ENCODE measurements at regions not wholly inside any gene's neighbourhood (a gene's known extent, or its start where the extent isn't known, plus 50 kb on each side); places are given as distances from the start of the nearest gene placed in this dataset.
"Not testable (repeated sequence)": the region's sequence is repeated elsewhere in the genome, so short reads cannot be mapped to it uniquely, and the experiment has no call there.

- no peak for DNase-seq
Measured at GRCh38 chr5:163022582-163023128, 414.7 kb upstream of the CCNG1 start.

DNA sequence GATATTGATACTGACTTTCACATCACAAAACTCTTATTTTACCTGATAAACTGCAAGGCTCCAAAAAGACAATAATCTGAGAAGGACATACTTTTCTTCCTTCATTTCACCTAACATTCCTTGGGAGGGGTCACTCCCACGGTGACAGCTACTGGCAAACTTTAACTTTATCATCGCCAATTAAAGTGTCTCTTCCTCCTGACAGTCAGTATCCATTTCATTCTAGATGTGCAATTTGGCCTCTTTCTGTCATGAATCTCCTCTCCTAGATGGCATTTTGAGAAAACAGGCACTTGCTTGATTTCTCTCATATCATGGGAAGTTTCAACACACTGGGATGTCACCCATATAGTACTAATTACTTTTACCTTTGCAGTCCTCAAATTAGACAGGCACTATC, 413.5 kb upstream of the CCNG1 start:
- DNase-seq: no peak

- no peak for DNase-seq
Measured at GRCh38 chr5:163024936-163025335, 412.5 kb upstream of the CCNG1 start.

DNA sequence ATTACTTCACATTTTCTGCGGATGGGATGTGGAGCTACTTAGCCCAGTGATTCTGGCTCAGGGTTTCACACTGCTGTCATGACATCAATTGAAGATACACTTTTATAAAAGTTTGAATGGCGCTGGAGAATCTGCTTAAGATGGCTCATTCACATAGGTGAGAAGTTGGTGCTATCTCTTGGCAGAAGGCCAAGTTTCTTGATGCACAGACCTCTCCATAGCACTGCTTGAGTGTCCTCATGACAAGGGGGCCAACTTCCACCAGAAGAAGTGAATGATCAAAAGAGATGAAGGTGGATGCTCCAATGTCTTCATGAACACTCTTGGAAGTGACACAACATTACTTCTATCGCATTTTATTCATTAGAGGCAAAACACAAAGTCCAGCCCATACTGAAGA, 403.7 kb upstream of the CCNG1 start:
- DNase-seq: no peak

DNA sequence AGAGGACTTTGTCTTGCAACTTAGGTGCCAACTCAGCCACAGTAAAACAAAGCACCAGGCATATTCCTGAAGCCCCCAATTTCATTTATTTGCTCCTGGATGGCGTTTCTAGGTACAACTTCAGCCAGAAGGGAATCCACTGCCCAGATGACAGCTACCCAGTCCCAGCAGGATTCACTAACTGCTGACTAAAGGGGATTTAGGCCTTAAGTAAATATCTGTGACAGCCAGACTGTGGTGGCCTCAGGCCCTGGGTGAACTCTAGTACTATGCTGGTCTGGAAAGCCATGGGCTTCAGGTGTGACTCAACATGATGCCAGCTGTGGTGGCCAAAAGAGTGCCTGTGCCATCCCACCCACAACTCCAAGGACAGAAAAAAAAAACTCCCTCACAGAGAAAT, 396.1 kb upstream of the CCNG1 start:
- no peak for DNase-seq

GRCh38 chr5:163079618-163080017, 357.8 kb upstream of the CCNG1 start:
- DNase-seq: no peak

GRCh38 chr5:163089230-163089629, 348.2 kb upstream of the CCNG1 start:
- DNase-seq: no peak

DNA sequence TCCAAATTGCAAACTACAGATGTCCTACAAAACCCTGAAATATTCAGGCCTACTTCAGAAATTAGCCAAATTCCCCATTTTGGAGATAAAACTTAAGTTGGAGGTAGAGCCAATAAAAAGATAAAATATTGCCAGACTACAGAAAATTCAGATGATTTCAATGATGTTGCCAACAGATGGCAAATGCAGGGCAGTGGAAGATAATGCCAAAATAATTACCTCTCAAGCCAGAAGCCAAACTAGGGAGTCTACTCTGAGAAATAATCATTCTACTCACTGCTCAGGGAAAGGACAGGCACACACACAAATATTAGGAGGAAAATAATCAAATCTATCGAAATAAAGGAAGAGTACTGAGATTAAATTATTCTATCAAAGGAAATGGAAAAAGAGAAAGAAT, 347.5 kb upstream of the CCNG1 start:
- no peak for DNase-seq

DNA sequence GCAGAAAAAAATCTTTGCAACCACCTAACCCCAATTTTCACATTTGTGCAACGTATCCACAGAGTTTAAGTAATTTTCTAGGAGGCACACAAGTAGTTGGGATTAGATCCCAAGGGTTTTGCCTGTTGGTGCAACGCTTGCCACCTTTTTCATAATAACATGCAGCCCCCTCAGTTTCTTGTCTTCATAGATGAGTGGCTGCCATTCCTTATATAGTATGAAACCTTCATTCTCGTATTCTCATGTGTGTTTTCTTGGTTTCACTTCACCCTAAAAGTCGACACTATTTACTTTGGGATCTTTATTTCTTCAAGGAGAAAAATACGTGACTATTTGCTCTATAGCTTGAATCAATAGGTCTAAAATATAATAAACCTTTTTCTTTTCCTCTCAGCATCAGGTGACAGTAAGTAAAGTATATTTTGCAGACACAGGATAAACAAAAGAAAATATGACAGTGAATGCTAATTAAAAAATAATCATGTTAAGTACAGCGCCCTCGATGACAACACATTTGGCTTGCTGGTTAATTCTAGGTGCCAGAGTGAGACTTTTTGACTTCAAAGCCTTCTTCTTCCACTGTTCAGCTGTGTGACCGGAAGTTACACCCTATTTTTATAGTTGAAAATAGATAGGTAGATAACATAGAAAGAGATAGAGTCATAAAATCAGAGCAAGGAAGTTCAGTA, 342.8 kb upstream of the CCNG1 start:
- no peak for DNase-seq

- no peak for DNase-seq
Measured at GRCh38 chr5:163104464-163104863, 332.9 kb upstream of the CCNG1 start.

DNA sequence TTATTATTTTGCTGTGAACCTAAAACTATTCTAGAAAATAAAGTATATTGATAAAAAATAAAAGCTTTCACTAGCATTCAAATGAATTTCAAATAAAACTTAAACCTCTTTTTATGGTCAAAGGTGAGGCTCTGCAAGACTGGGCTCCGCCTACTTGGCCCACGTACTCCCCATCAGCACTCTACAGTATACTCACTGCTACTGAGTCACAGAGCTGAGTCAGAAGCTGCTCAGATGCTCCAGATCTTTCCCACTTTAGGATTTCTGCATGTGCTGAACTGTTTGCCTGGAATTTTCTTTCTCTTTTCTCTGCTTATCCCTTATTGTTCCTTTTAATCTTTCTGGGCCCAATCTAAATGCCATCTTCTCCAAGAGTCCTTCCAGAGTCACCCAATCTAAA, 331.9 kb upstream of the CCNG1 start:
- DNase-seq: no peak

DNA sequence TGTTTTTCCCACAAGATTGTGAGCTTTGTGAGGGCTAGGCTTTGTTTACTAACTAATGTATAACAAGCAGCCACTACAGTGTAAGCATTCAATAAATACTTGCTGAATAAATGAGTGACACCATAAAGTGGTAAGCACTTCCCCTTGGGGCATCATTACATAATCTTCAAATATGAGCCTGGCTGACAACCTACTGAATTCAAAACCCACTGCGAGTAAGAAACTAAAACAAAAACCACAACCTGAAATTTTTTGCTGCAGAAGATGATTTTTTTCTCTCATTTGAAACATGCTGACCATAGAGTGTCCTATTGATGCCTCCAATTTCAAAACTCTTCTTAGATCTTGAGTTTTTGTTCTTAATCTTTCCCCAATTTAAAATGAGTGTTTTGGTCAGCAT, 331.3 kb upstream of the CCNG1 start:
- DNase-seq: no peak

DNA sequence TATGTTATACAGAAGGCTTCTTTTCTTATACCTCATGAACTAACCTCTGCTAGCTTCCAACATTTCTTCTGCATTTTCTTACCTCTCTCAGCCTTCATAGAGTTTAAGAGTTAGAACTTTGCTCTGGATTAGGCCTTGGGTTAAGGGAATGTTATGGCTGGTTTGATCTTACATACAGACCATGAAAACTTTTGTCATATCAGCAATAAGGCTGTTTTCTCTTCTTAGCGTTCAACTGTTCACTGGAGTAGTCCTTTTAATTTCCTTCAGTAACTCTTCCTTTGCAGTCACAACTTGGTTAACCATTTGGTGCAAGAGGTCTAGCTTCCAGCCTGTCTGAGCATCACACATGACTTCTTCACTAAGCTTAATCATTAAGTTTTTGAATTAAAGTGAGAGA, 329.0 kb upstream of the CCNG1 start:
- DNase-seq: no peak

GRCh38 chr5:163115011-163115410, 322.4 kb upstream of the CCNG1 start:
- DNase-seq: no peak

GRCh38 chr5:163116618-163117017, 320.8 kb upstream of the CCNG1 start:
- not testable (repeated sequence) for DNase-seq

- DNase-seq: no peak
Measured at GRCh38 chr5:163134061-163134460, 303.3 kb upstream of the CCNG1 start.

DNA sequence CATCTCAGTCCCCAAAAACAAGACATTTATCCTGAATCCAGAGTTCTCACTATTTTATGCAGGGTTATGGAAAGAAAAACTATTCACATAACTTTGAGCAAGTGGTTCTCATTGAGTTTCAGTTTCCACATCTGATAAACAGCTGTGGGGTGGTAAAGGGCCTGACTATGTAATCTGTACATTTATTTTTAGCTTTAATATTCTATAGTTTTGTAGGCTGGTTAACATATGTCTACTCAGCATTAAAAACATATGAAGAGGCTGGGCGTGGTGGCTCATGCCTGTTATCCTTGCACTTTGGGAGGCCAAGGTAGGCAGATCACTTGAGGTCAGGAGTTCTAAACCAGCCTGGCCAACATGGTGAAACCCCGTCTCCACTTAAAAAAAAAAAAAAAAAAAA, 301.5 kb upstream of the CCNG1 start:
- DNase-seq: no peak

DNA sequence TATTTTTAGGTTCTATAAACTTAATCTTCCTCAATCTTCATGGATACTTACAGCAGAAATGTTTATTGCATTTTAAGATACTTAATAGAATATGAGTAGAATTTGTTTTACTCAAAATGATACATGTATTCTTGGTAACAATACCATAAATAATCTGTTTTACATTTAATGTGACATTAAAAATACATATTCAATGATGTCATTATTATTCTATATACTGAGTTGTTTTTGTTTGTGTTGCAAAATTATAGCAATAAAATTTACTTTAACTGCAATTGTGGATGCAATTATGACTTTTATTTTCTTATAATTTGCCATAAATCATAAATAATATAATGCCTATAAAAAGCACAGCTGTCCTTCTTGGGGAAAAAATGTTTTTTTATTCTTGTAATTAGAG, 275.9 kb upstream of the CCNG1 start:
- no peak for DNase-seq

GRCh38 chr5:163162645-163163044, 274.8 kb upstream of the CCNG1 start:
- DNase-seq: no peak

GRCh38 chr5:163163858-163164257, 273.5 kb upstream of the CCNG1 start:
- DNase-seq: no peak

GRCh38 chr5:163165277-163165676, 272.1 kb upstream of the CCNG1 start:
- no peak for DNase-seq

DNA sequence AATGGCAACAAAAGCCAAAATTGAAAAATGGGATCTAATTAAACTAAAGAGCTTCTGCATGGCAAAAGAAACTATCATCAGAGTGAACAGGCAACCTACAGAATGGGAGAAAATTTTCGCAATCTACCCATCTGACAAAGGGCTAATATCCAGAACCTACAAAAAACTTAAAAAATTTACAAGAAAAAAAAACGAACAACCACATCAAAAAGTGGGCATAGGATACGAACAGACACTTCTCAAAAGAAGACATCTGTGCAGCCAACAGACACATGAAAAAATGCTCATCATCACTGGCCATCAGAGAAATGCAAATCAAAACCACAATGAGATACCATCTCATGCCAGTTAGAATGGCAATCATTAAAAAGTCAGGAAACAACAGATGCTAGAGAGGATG, 267.2 kb upstream of the CCNG1 start:
- DNase-seq: not testable (repeated sequence)

DNA sequence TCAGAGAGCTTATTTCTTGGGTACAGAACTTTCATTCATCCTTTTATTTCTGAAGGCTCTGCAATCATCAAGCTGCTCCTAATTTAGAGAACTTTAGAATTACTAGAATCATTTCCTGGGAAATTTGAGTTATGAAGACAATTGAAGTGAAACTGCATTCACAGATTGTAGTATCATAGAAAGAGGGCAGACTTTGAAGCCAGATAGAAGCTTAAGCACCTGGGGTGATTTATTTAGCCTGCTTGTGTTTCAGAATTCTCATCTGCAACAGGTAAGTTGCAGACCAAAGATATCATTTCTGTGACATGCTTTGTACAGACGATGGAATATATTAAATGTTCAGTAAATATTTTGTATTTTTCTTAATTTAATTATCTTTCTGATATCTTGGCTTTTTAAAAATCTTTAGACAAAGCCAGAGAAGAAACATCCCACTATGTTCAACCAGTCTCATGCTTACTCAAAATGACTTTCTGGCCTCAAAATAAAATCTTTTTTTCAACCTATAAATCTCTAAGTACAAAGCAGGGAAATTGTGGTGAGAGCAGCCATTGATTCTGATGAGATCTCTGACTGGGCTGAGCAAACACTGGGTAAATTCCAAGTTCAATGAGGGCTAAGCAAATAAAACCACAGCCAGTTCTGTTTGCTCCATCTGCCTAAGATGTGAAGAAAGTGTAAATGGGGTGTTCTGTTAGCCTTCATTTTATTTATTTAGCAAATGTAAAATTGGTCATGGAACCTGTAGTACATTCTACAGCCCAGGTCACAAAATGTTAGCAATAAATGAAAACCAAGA, 264.7 kb upstream of the CCNG1 start:
- no peak for DNase-seq

DNA sequence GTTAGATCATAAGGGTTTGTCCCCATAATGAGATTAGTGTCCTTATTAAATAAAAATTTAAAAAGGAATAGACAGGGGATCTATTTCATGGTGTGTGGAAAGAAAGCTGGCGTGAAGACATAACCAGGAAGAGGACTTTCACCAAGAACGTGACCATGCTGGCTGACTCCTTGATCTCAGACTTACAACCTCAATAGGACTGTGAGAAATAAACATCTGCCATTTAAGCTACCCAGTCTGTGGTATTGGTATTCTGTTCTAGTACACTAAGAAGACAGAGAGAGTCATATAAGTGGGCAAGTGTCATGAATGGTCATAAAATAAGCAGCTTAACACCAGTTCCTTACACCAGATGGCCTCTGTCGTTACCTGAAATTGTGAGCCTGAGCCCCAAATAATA, 259.4 kb upstream of the CCNG1 start:
- DNase-seq: no peak

Data from activated CD4-positive, alpha-beta T cell treated with anti-CD3 and anti-CD28 coated beads, Interleukin-2, amount 50 U/mL, for 4 hours (primary cell).